GM23248 (cell line): ENCODE measurements at regions not wholly inside any gene's neighbourhood (a gene's known extent, or its start where the extent isn't known, plus 50 kb on each side); places are given as distances from the start of the nearest gene placed in this dataset.

Source experiments
- DNase-seq: peaks from one replicate; pipeline ENCODE4 v3.0.0-alpha.2; 2015
- H2AFZ ChIP-seq: fragments of 200-600 bp; sonication (generic); 2 replicates; pipeline ENCODE4 v1.6.1; 2016; ENCODE audit warnings: antibody characterized with exemption
- H3F3A ChIP-seq: fragments of 200-600 bp; sonication (generic); 2 replicates; pipeline ENCODE4 v1.6.1; 2016; ENCODE audit warnings: mild to moderate bottlenecking, antibody characterized with exemption, mixed run types; ENCODE audit not compliant: insufficient read depth
- H3K27ac ChIP-seq: fragments of 200-600 bp; sonication (generic); 2 replicates; pipeline ENCODE4 v1.5.1; 2016; ENCODE audit warnings: mild to moderate bottlenecking
- H3K27me3 ChIP-seq: fragments of 200-600 bp; sonication (generic); replicated peaks from 2 replicates; pipeline ENCODE4 v1.6.1; 2016; ENCODE audit warnings: mild to moderate bottlenecking; ENCODE audit not compliant: insufficient read depth
- H3K36me3 ChIP-seq: fragments of 200-600 bp; sonication (generic); 2 replicates; pipeline ENCODE4 v1.6.1; 2016; ENCODE audit warnings: low read depth, mild to moderate bottlenecking
- H3K4me1 ChIP-seq: fragments of 200-600 bp; sonication (generic); 2 replicates; pipeline ENCODE4 v1.6.1; 2016; ENCODE audit warnings: mild to moderate bottlenecking; ENCODE audit not compliant: insufficient read depth
- H3K4me2 ChIP-seq: fragments of 200-600 bp; sonication (generic); one replicate; pipeline ENCODE4 v1.6.1; 2016; ENCODE audit warnings: mild to moderate bottlenecking; ENCODE audit not compliant: unreplicated experiment
- H3K4me3 ChIP-seq: fragments of 200-600 bp; sonication (generic); 2 replicates; pipeline ENCODE4 v1.5.1; 2016; ENCODE audit warnings: mild to moderate bottlenecking
- H3K79me2 ChIP-seq: fragments of 200-600 bp; sonication (generic); 2 replicates; pipeline ENCODE4 v1.6.1; 2016; ENCODE audit warnings: mild to moderate bottlenecking; ENCODE audit not compliant: insufficient read depth
- H3K9ac ChIP-seq: fragments of 200-600 bp; sonication (generic); 2 replicates; pipeline ENCODE4 v1.6.1; 2016; ENCODE audit warnings: mild to moderate bottlenecking
- H3K9me2 ChIP-seq: fragments of 200-600 bp; sonication (generic); 2 replicates; pipeline ENCODE4 v1.6.1; 2016; ENCODE audit warnings: mixed run types, mild to moderate bottlenecking, moderate library complexity; ENCODE audit not compliant: insufficient read depth
- H3K9me3 ChIP-seq: fragments of 200-600 bp; sonication (generic); one replicate; pipeline ENCODE4 v1.6.1; 2017; ENCODE audit warnings: low read depth
- H4K20me1 ChIP-seq: fragments of 200-600 bp; sonication (generic); 2 replicates; pipeline ENCODE4 v1.6.0; 2016; ENCODE audit not compliant: insufficient read depth
- EZH2 ChIP-seq: fragments of 200-600 bp; sonication (generic); IDR thresholded peaks from 2 replicates; pipeline ENCODE4 v1.6.1; 2018; ENCODE audit warnings: antibody characterized with exemption, mild to moderate bottlenecking; ENCODE audit not compliant: insufficient read depth, poor library complexity, severe bottlenecking
- EZH2phosphoT487 ChIP-seq: fragments of 200-600 bp; sonication (generic); IDR thresholded peaks from 2 replicates; pipeline ENCODE4 v1.6.1; 2018; ENCODE audit warnings: antibody characterized with exemption, moderate library complexity, mild to moderate bottlenecking, low read depth; ENCODE audit not compliant: insufficient read depth
- WGBS, 2 experiments: methylation state at CpG; one replicate each; pipeline ENCODE4 v1.1.6; 2015 to 2017; ENCODE audit warnings: low lambda C conversion rate in 2 of 2, low coverage in 1 of 2; ENCODE audit errors: missing lambda C conversion rate in 2 of 2; 5-methylcytosine and 5-hydroxymethylcytosine counted together
- in situ Hi-C: fragments of 300-500 bp; cut with MboI; formaldehyde crosslinking; loops from 2 replicates; pipeline ENCODE4 v1.15.0; 2020

GRCh38 chr10:81127931-81128330 lies 590.2 kb downstream of the SH2D4B start:
- H3K4me3 ChIP-seq: no peak overlapping the region
- no peaks in the 10 kb centered on the region for H3K79me2 ChIP-seq
- H4K20me1 ChIP-seq: no peaks in the 10 kb centered on the region
- no peaks in the 10 kb centered on the region for H3K27me3 ChIP-seq
- 3% methylated on average over 3 of the region's 3 CpGs for WGBS, 2 experiments
- no peaks in the 10 kb centered on the region for H3K4me1 ChIP-seq
- no peaks in the 10 kb centered on the region for H3K36me3 ChIP-seq
- H3K27ac ChIP-seq: no peak overlapping the region
- TF ChIP-seq EZH2phosphoT487 (no peak), EZH2 (no peak)
- H3K9ac ChIP-seq: no peak overlapping the region
- DNase-seq: no peak
- in situ Hi-C loops: no loop called here
- H3K9me2 ChIP-seq: no peaks in the 10 kb centered on the region
- no peak overlapping the region for H2AFZ ChIP-seq
- H3F3A ChIP-seq: no peaks in the 10 kb centered on the region
- H3K4me2 ChIP-seq: no peak overlapping the region
- H3K9me3 ChIP-seq: no peaks in the 10 kb centered on the region

GRCh38 chr10:81130014-81130413 lies 592.3 kb downstream of the SH2D4B start:
- Histone ChIP-seq H3K9me2 (no peaks in the 10 kb centered on the region), H2AFZ (no peak overlapping the region), H3K9me3 (no peaks in the 10 kb centered on the region), H3K27ac (no peak overlapping the region), H3K79me2 (no peaks in the 10 kb centered on the region), H3K36me3 (no peaks in the 10 kb centered on the region), H4K20me1 (no peaks in the 10 kb centered on the region), H3K27me3 (no peaks in the 10 kb centered on the region), H3F3A (no peaks in the 10 kb centered on the region), H3K9ac (no peak overlapping the region), H3K4me2 (no peak overlapping the region), H3K4me1 (no peaks in the 10 kb centered on the region), H3K4me3 (no peak overlapping the region)
- WGBS, 2 experiments: 8 to 12% methylated on average over 2 of the region's 2 CpGs
- no peak for TF ChIP-seq EZH2phosphoT487
- TF ChIP-seq EZH2: no peak
- no peak for DNase-seq
- in situ Hi-C loops: no loop called here

- 20 to 26% methylated on average over 3 of the region's 3 CpGs for WGBS, 2 experiments
- H3K79me2 ChIP-seq: no peaks in the 10 kb centered on the region
- H3K9ac ChIP-seq: no peak overlapping the region
- DNase-seq: no peak
- H3K36me3 ChIP-seq: no peaks in the 10 kb centered on the region
- H3K4me2 ChIP-seq: no peak overlapping the region
- no peak overlapping the region for H3K4me3 ChIP-seq
- H3K27ac ChIP-seq: no peak overlapping the region
- no peaks in the 10 kb centered on the region for H3K9me3 ChIP-seq
- no peaks in the 10 kb centered on the region for H4K20me1 ChIP-seq
- H2AFZ ChIP-seq: no peak overlapping the region
- TF ChIP-seq EZH2phosphoT487: no peak
- TF ChIP-seq EZH2: no peak
- in situ Hi-C loops: no loop called here
- H3F3A ChIP-seq: no peaks in the 10 kb centered on the region
- no peaks in the 10 kb centered on the region for H3K27me3 ChIP-seq
- H3K9me2 ChIP-seq: no peaks in the 10 kb centered on the region
- no peaks in the 10 kb centered on the region for H3K4me1 ChIP-seq
Observed at GRCh38 chr10:81135851-81136250, 598.1 kb downstream of the SH2D4B start.

- Histone ChIP-seq H2AFZ (no peak overlapping the region), H3K27ac (no peak overlapping the region), H4K20me1 (no peaks in the 10 kb centered on the region), H3K9me3 (no peaks in the 10 kb centered on the region), H3K4me1 (no peaks in the 10 kb centered on the region), H3K4me3 (no peak overlapping the region), H3K4me2 (no peak overlapping the region), H3K79me2 (no peaks in the 10 kb centered on the region), H3K36me3 (no peaks in the 10 kb centered on the region), H3K27me3 (no peaks in the 10 kb centered on the region), H3F3A (no peaks in the 10 kb centered on the region), H3K9ac (no peak overlapping the region), H3K9me2 (no peaks in the 10 kb centered on the region)
- in situ Hi-C loops: no loop called here
- DNase-seq: no peak
- 11 to 16% methylated on average over 2 of the region's 2 CpGs for WGBS, 2 experiments
- TF ChIP-seq EZH2 (no peak), EZH2phosphoT487 (no peak)
Observed at GRCh38 chr10:81136261-81136660, 598.6 kb downstream of the SH2D4B start.

GRCh38 chr10:81145975-81146374 lies 608.3 kb downstream of the SH2D4B start:
- Histone ChIP-seq H3K4me1 (no peaks in the 10 kb centered on the region), H3K27me3 (no peaks in the 10 kb centered on the region), H3K4me2 (no peak overlapping the region), H3K27ac (no peak overlapping the region), H2AFZ (no peak overlapping the region), H4K20me1 (no peaks in the 10 kb centered on the region), H3K36me3 (no peaks in the 10 kb centered on the region), H3F3A (no peaks in the 10 kb centered on the region), H3K79me2 (no peaks in the 10 kb centered on the region), H3K9me2 (no peaks in the 10 kb centered on the region), H3K9ac (no peak overlapping the region), H3K9me3 (peaks cover 3% of the 10 kb centered on the region), H3K4me3 (no peak overlapping the region)
- DNase-seq: no peak
- TF ChIP-seq EZH2phosphoT487 (no peak), EZH2 (no peak)
- in situ Hi-C loops: no loop called here
- 24 to 27% methylated on average over 8 of the region's 8 CpGs for WGBS, 2 experiments
